Effector memory CD8-positive, alpha-beta T cell (primary cell): ENCODE measurements at regions not wholly inside any gene's neighbourhood (a gene's known extent, or its start where the extent isn't known, plus 50 kb on each side); places are given as distances from the start of the nearest gene placed in this dataset.

ENCODE experiments used
- ATAC-seq: fragments of 150-1000 bp; cut with Tn5 transposase; replicated peaks from 2 replicates; pipeline ENCODE4 v1.10.0; 2021; ENCODE audit warnings: mild to moderate bottlenecking, moderate library complexity
- DNase-seq, 3 experiments: peaks; one replicate each; pipeline ENCODE4 v3.0.0; 2021
- H3K27ac Mint-ChIP-seq, 2 donors: one replicate each; pipeline ENCODE4 v1.8.0; 2022; ENCODE audit warnings: mild to moderate bottlenecking in 2 of 2, mixed read lengths in 2 of 2, moderate library complexity in 2 of 2
- H3K27me3 Mint-ChIP-seq, 2 donors: one replicate each; pipeline ENCODE4 v1.8.0; 2022; ENCODE audit warnings: mixed read lengths in 2 of 2
- H3K36me3 Mint-ChIP-seq: one replicate; pipeline ENCODE4 v1.8.0; 2022; ENCODE audit warnings: mild to moderate bottlenecking, moderate library complexity, mixed read lengths; ENCODE audit not compliant: insufficient read depth
- H3K4me1 Mint-ChIP-seq, 2 donors: one replicate each; pipeline ENCODE4 v1.8.0; 2022; ENCODE audit warnings: low read depth in 2 of 2, mixed read lengths in 2 of 2
- H3K4me3 Mint-ChIP-seq, 2 donors: one replicate each; pipeline ENCODE4 v1.8.0; 2022; ENCODE audit warnings: mild to moderate bottlenecking in 2 of 2, mixed read lengths in 2 of 2, moderate library complexity in 2 of 2
- H3K9me3 Mint-ChIP-seq, 2 donors: one replicate each; pipeline ENCODE4 v1.8.0; 2022; ENCODE audit warnings: mixed read lengths in 2 of 2

- Mint-ChIP-seq H3K4me1 (no peaks in the 10 kb centered on the region), H3K36me3 (no peaks in the 10 kb centered on the region), H3K27ac (no peak overlapping the region), H3K4me3 (no peak overlapping the region), H3K9me3 (peaks cover 3 to 7% of the 10 kb centered on the region in 2 donors), H3K27me3 (no peaks in the 10 kb centered on the region)
- no peak for ATAC-seq
- DNase-seq: no peak
These were observed 215.1 kb upstream of the KLHL29 start for GRCh38 chr2:23169896-23170295.

- Mint-ChIP-seq H3K4me1 (no peaks in the 10 kb centered on the region), H3K27ac (no peak overlapping the region), H3K27me3 (no peaks in the 10 kb centered on the region), H3K36me3 (no peaks in the 10 kb centered on the region), H3K9me3 (peaks cover 6 to 7% of the 10 kb centered on the region in 2 donors), H3K4me3 (no peak overlapping the region)
- DNase-seq (no peak), ATAC-seq (no peak)
These were observed 213.9 kb upstream of the KLHL29 start for GRCh38 chr2:23171108-23171507.

GRCh38 chr2:23178396-23178795 lies 206.6 kb upstream of the KLHL29 start:
- no peaks in the 10 kb centered on the region for H3K27me3 Mint-ChIP-seq
- DNase-seq: no peak
- ATAC-seq: no peak
- H3K4me1 Mint-ChIP-seq: no peaks in the 10 kb centered on the region
- no peak overlapping the region for H3K4me3 Mint-ChIP-seq
- H3K9me3 Mint-ChIP-seq: peaks cover 3 to 15% of the 10 kb centered on the region in 2 donors
- peaks cover 3% of the 10 kb centered on the region for H3K36me3 Mint-ChIP-seq
- H3K27ac Mint-ChIP-seq: no peak overlapping the region

- Mint-ChIP-seq H3K27ac (no peak overlapping the region), H3K4me1 (no peaks in the 10 kb centered on the region), H3K9me3 (peaks cover 0 to 2% of the 10 kb centered on the region in 2 donors), H3K36me3 (peaks cover 3% of the 10 kb centered on the region), H3K27me3 (no peaks in the 10 kb centered on the region), H3K4me3 (no peak overlapping the region)
- ATAC-seq (no peak), DNase-seq (no peak)
These were observed 201.2 kb upstream of the KLHL29 start for GRCh38 chr2:23183733-23184132.

- no peaks in the 10 kb centered on the region for H3K36me3 Mint-ChIP-seq
- H3K27ac Mint-ChIP-seq: no peak overlapping the region
- H3K4me1 Mint-ChIP-seq: no peaks in the 10 kb centered on the region
- no peaks in the 10 kb centered on the region for H3K27me3 Mint-ChIP-seq
- DNase-seq (no peak), ATAC-seq (no peak)
- H3K9me3 Mint-ChIP-seq: peaks cover 3 to 5% of the 10 kb centered on the region in 2 donors
- no peak overlapping the region for H3K4me3 Mint-ChIP-seq
These were observed 186.5 kb upstream of the KLHL29 start for GRCh38 chr2:23198316-23199114.

GRCh38 chr2:23199115-23199918 lies 185.7 kb upstream of the KLHL29 start:
- no peaks in the 10 kb centered on the region for H3K4me1 Mint-ChIP-seq
- DNase-seq (no peak), ATAC-seq (no peak)
- H3K4me3 Mint-ChIP-seq: no peak overlapping the region
- no peak overlapping the region for H3K27ac Mint-ChIP-seq
- H3K36me3 Mint-ChIP-seq: no peaks in the 10 kb centered on the region
- no peaks in the 10 kb centered on the region for H3K27me3 Mint-ChIP-seq
- H3K9me3 Mint-ChIP-seq: peaks cover 4 to 8% of the 10 kb centered on the region in 2 donors

- Mint-ChIP-seq H3K27me3 (no peaks in the 10 kb centered on the region), H3K27ac (no peak overlapping the region), H3K36me3 (no peaks in the 10 kb centered on the region), H3K4me1 (no peaks in the 10 kb centered on the region), H3K4me3 (no peak overlapping the region), H3K9me3 (peaks cover 4 to 8% of the 10 kb centered on the region in 2 donors)
- DNase-seq (no peak), ATAC-seq (no peak)
These were observed 184.8 kb upstream of the KLHL29 start for GRCh38 chr2:23200068-23200786.

GRCh38 chr2:23200787-23201114 lies 184.2 kb upstream of the KLHL29 start:
- H3K27me3 Mint-ChIP-seq: no peaks in the 10 kb centered on the region
- H3K4me1 Mint-ChIP-seq: no peaks in the 10 kb centered on the region
- DNase-seq: no peak
- no peak overlapping the region for H3K4me3 Mint-ChIP-seq
- H3K9me3 Mint-ChIP-seq: peaks cover 4 to 8% of the 10 kb centered on the region in 2 donors
- H3K27ac Mint-ChIP-seq: no peak overlapping the region
- H3K36me3 Mint-ChIP-seq: no peaks in the 10 kb centered on the region
- no peak for ATAC-seq

- peaks cover 4 to 8% of the 10 kb centered on the region in 2 donors for H3K9me3 Mint-ChIP-seq
- no peaks in the 10 kb centered on the region for H3K27me3 Mint-ChIP-seq
- H3K4me3 Mint-ChIP-seq: no peak overlapping the region
- H3K4me1 Mint-ChIP-seq: no peaks in the 10 kb centered on the region
- no peak for DNase-seq
- no peaks in the 10 kb centered on the region for H3K36me3 Mint-ChIP-seq
- no peak for ATAC-seq
- H3K27ac Mint-ChIP-seq: no peak overlapping the region
These were observed 181.6 kb upstream of the KLHL29 start for GRCh38 chr2:23203383-23203782.

GRCh38 chr2:23204685-23205242 lies 180.2 kb upstream of the KLHL29 start:
- no peaks in the 10 kb centered on the region for H3K4me1 Mint-ChIP-seq
- peaks cover 4 to 8% of the 10 kb centered on the region in 2 donors for H3K9me3 Mint-ChIP-seq
- no peak overlapping the region for H3K27ac Mint-ChIP-seq
- no peak overlapping the region for H3K4me3 Mint-ChIP-seq
- H3K36me3 Mint-ChIP-seq: no peaks in the 10 kb centered on the region
- DNase-seq: no peak
- no peaks in the 10 kb centered on the region for H3K27me3 Mint-ChIP-seq
- ATAC-seq: no peak

- no peaks in the 10 kb centered on the region for H3K27me3 Mint-ChIP-seq
- H3K4me3 Mint-ChIP-seq: no peak overlapping the region
- peaks cover 4 to 8% of the 10 kb centered on the region in 2 donors for H3K9me3 Mint-ChIP-seq
- H3K27ac Mint-ChIP-seq: no peak overlapping the region
- H3K4me1 Mint-ChIP-seq: no peaks in the 10 kb centered on the region
- ATAC-seq (no peak), DNase-seq (no peak)
- H3K36me3 Mint-ChIP-seq: no peaks in the 10 kb centered on the region
These were observed 178.3 kb upstream of the KLHL29 start for GRCh38 chr2:23206650-23207049.

- ATAC-seq (no peak), DNase-seq (no peak)
- Mint-ChIP-seq H3K27me3 (peaks cover 0 to 8% of the 10 kb centered on the region in 2 donors), H3K4me1 (no peaks in the 10 kb centered on the region), H3K27ac (no peak overlapping the region), H3K9me3 (peaks cover 4 to 8% of the 10 kb centered on the region in 2 donors), H3K4me3 (no peak overlapping the region), H3K36me3 (no peaks in the 10 kb centered on the region)
These were observed 177.1 kb upstream of the KLHL29 start for GRCh38 chr2:23207871-23208270.

- Mint-ChIP-seq H3K4me1 (no peaks in the 10 kb centered on the region), H3K27me3 (peaks cover 0 to 8% of the 10 kb centered on the region in 2 donors), H3K9me3 (peaks cover 3 to 5% of the 10 kb centered on the region in 2 donors), H3K36me3 (no peaks in the 10 kb centered on the region), H3K27ac (no peak overlapping the region), H3K4me3 (no peak overlapping the region)
- DNase-seq (no peak), ATAC-seq (no peak)
These were observed 176.6 kb upstream of the KLHL29 start for GRCh38 chr2:23208339-23208738.
